Kidney (tissue), 13 donors: ENCODE measurements at regions not wholly inside any gene's neighbourhood (a gene's known extent, or its start where the extent isn't known, plus 50 kb on each side); places are given as distances from the start of the nearest gene placed in this dataset.

Source experiments
- DNase-seq, 5 donors: peaks; one replicate each; pipeline ENCODE4 v3.0.0-alpha.2; 2013 to 2020
- FAIRE-seq: peaks from 2 replicates; lab custom pipeline; 2012; peaks lifted over from hg19 to GRCh38; lab: Jason Lieb, UNC
- H3K27ac ChIP-seq, 2 donors: one replicate each; pipeline ENCODE4 v1.7.0; 2013; ENCODE audit warnings: low read depth in 2 of 2, low read length in 2 of 2, inconsistent platforms in 1 of 2
- H3K27me3 ChIP-seq: one replicate; pipeline ENCODE4 v1.7.1; 2013; ENCODE audit warnings: low read length, inconsistent platforms; ENCODE audit not compliant: control insufficient read depth, insufficient read depth
- H3K36me3 ChIP-seq, 3 donors: one replicate each; pipeline versions ENCODE4 v1.7.0 to v1.7.1; 2013; ENCODE audit warnings: low read length in 3 of 3, control low read depth in 1 of 3, inconsistent platforms in 1 of 3; ENCODE audit not compliant: insufficient read depth in 3 of 3, control insufficient read depth in 2 of 3
- H3K4me1 ChIP-seq, 3 donors: one replicate each; pipeline versions ENCODE4 v1.7.0 to v1.7.1; 2013; ENCODE audit warnings: low read length in 3 of 3, inconsistent platforms in 1 of 3, low read depth in 1 of 3; ENCODE audit not compliant: control insufficient read depth in 2 of 3, insufficient read depth in 2 of 3
- H3K4me3 ChIP-seq, 3 donors: one replicate each; pipeline versions ENCODE4 v1.7.0 to v1.8.1; 2013; ENCODE audit warnings: low read length in 3 of 3, control low read depth in 1 of 3, inconsistent platforms in 1 of 3
- H3K9ac ChIP-seq, 3 donors: one replicate each; pipeline versions ENCODE4 v1.7.0 to v1.7.1; 2013; ENCODE audit warnings: low read length in 3 of 3, control low read depth in 1 of 3, inconsistent platforms in 1 of 3
- H3K9me3 ChIP-seq, 3 donors: one replicate each; pipeline versions ENCODE4 v1.7.0 to v1.7.1; 2013; ENCODE audit warnings: low read length in 3 of 3, control low read depth in 1 of 3, inconsistent platforms in 1 of 3; ENCODE audit not compliant: control insufficient read depth in 2 of 3, insufficient read depth in 1 of 3
- CTCF ChIP-seq: IDR thresholded peaks from 3 replicates; pipeline ENCODE4 v1.5.1; 2012; ENCODE audit warnings: mild to moderate bottlenecking, moderate library complexity, borderline replicate concordance; ENCODE audit not compliant: insufficient read depth; ENCODE audit errors: extremely low read depth
- intact Hi-C: fragments of 100-400 bp; cut with DNase I; formaldehyde crosslinking; loops from one replicate; pipeline ENCODE4 v1.11.1; 2022
- donor health status: control.
- donor health status: control.
- donor health status: control.
- donor health status: control.
- donor health status: control.
- donor health status: DM: yes; HTN: yes; CAD: no.
- donor health status: Normal renal cell carcinoma (clear cell type).

GRCh38 chr6:14269436-14269835 lies 151.9 kb downstream of the CD83 start:
- intact Hi-C loops: no loop called here
- Histone ChIP-seq H3K36me3 (no peaks in the 10 kb centered on the region), H3K27ac (no peak overlapping the region), H3K4me1 (no peaks in the 10 kb centered on the region), H3K4me3 (no peak overlapping the region), H3K9ac (no peak overlapping the region), H3K27me3 (no peaks in the 10 kb centered on the region), H3K9me3 (no peaks in the 10 kb centered on the region)
- FAIRE-seq: no peak
- no peak for TF ChIP-seq CTCF
- no peak for DNase-seq

- DNase-seq (no peak), FAIRE-seq (no peak)
- no peak for TF ChIP-seq CTCF
- no peaks in the 10 kb centered on the region for H3K27me3 ChIP-seq
- no peak overlapping the region for H3K9ac ChIP-seq
- intact Hi-C loops: no loop called here
- H3K4me3 ChIP-seq: no peak overlapping the region
- no peaks in the 10 kb centered on the region for H3K36me3 ChIP-seq
- H3K9me3 ChIP-seq: no peaks in the 10 kb centered on the region
- no peak overlapping the region for H3K27ac ChIP-seq
- H3K4me1 ChIP-seq: no peaks in the 10 kb centered on the region
Measured at GRCh38 chr6:14270142-14270893, 152.7 kb downstream of the CD83 start.

GRCh38 chr6:14270925-14271788 lies 153.6 kb downstream of the CD83 start:
- Histone ChIP-seq H3K4me1 (no peaks in the 10 kb centered on the region), H3K9me3 (no peaks in the 10 kb centered on the region), H3K27me3 (no peaks in the 10 kb centered on the region), H3K27ac (no peak overlapping the region), H3K9ac (no peak overlapping the region), H3K36me3 (no peaks in the 10 kb centered on the region), H3K4me3 (no peak overlapping the region)
- intact Hi-C loops: no loop called here
- DNase-seq: peak in 1 of 5 donors; percentile 91
- no peak for TF ChIP-seq CTCF
- no peak for FAIRE-seq
